DND-41 (cell line): ENCODE measurements at regions not wholly inside any gene's neighbourhood (a gene's known extent, or its start where the extent isn't known, plus 50 kb on each side); places are given as distances from the start of the nearest gene placed in this dataset.

Source experiments
- ATAC-seq: fragments of 200-7000 bp; cut with Tn5 transposase; 3 replicates; pipeline ENCODE4 v1.9.1; 2021; ENCODE audit warnings: low read depth; ENCODE audit not compliant: insufficient read depth
- DNase-seq: peaks from one replicate; pipeline ENCODE4 v3.0.0-alpha.2; 2020
- H2AFZ ChIP-seq: 2 replicates; pipeline ENCODE4 v1.6.0; 2012; ENCODE audit warnings: low read depth, low read length
- H3K27ac ChIP-seq: 2 replicates; pipeline ENCODE4 v1.5.1; 2012; ENCODE audit warnings: low read length, inconsistent platforms
- H3K27me3 ChIP-seq: fragments of 200-600 bp; sonication (generic); 2 replicates; pipeline ENCODE4 v1.6.0; 2012; ENCODE audit warnings: low read length, mild to moderate bottlenecking, inconsistent platforms; ENCODE audit not compliant: insufficient read depth, poor library complexity
- H3K36me3 ChIP-seq: 2 replicates; pipeline ENCODE4 v1.5.1; 2012; ENCODE audit warnings: low read length, inconsistent platforms; ENCODE audit not compliant: insufficient read depth
- H3K4me1 ChIP-seq: 2 replicates; pipeline ENCODE4 v1.5.1; 2012; ENCODE audit warnings: mild to moderate bottlenecking, low read length; ENCODE audit not compliant: insufficient read depth
- H3K4me2 ChIP-seq: 2 replicates; pipeline ENCODE4 v1.6.0; 2012; ENCODE audit warnings: mild to moderate bottlenecking, moderate library complexity, low read length, inconsistent platforms; ENCODE audit not compliant: insufficient read depth
- H3K4me3 ChIP-seq, 2 experiments: fragments of 200-600 bp in 1 of 2; shearing (Covaris generic) in 1 of 2; 2 replicates each; pipeline ENCODE4 v1.5.1; 2012 to 2016; ENCODE audit warnings: inconsistent platforms in 2 of 2, low read length in 2 of 2, mild to moderate bottlenecking in 2 of 2, low read depth in 1 of 2, moderate library complexity in 1 of 2
- H3K79me2 ChIP-seq: 2 replicates; pipeline ENCODE4 v1.6.0; 2012; ENCODE audit warnings: low read length, inconsistent platforms; ENCODE audit not compliant: insufficient read depth
- H3K9ac ChIP-seq: 2 replicates; pipeline ENCODE4 v1.6.0; 2012; ENCODE audit warnings: low read depth, mild to moderate bottlenecking, inconsistent platforms, low read length, moderate library complexity
- H3K9me3 ChIP-seq: 2 replicates; pipeline ENCODE4 v1.5.1; 2012; ENCODE audit warnings: low read length, moderate library complexity, mild to moderate bottlenecking, inconsistent platforms; ENCODE audit not compliant: insufficient read depth, severe bottlenecking
- H4K20me1 ChIP-seq: 2 replicates; pipeline ENCODE4 v1.6.0; 2012; ENCODE audit warnings: low read length; ENCODE audit not compliant: insufficient read depth
- CTCF ChIP-seq: IDR thresholded peaks from 2 replicates; pipeline ENCODE4 v1.5.1; 2012; ENCODE audit warnings: borderline replicate concordance, low read length, moderate library complexity, mild to moderate bottlenecking; ENCODE audit not compliant: poor library complexity, severe bottlenecking; ENCODE audit errors: extremely low read depth
- EZH2 ChIP-seq: IDR thresholded peaks from 3 replicates; pipeline ENCODE4 v1.6.1; 2012; ENCODE audit warnings: borderline replicate concordance, low read depth, mild to moderate bottlenecking, moderate library complexity, low read length, inconsistent platforms; ENCODE audit not compliant: severe bottlenecking

- Histone ChIP-seq H4K20me1 (no peaks in the 10 kb centered on the region), H3K4me2 (no peak overlapping the region), H3K9me3 (no peaks in the 10 kb centered on the region), H3K27ac (no peak overlapping the region), H2AFZ (no peak overlapping the region), H3K4me1 (no peaks in the 10 kb centered on the region), H3K27me3 (no peaks in the 10 kb centered on the region), H3K79me2 (no peaks in the 10 kb centered on the region), H3K4me3 (no peak overlapping the region), H3K36me3 (no peaks in the 10 kb centered on the region), H3K9ac (no peak overlapping the region)
- no peak for DNase-seq
- no peak for TF ChIP-seq EZH2
- no peak for TF ChIP-seq CTCF
- no peak for ATAC-seq
Measured at GRCh38 chr7:97390052-97390451, 272.6 kb downstream of the SDHAF3 start.

- no peaks in the 10 kb centered on the region for H4K20me1 ChIP-seq
- TF ChIP-seq EZH2 (no peak), CTCF (no peak)
Measured at GRCh38 chr7:97390915-97391593, 273.6 kb downstream of the SDHAF3 start.

GRCh38 chr7:97401398-97401797 is 283.9 kb downstream of the SDHAF3 start:
- Histone ChIP-seq H2AFZ (no peak overlapping the region), H3K79me2 (no peaks in the 10 kb centered on the region), H3K27me3 (no peaks in the 10 kb centered on the region), H3K4me3 (no peak overlapping the region), H3K9me3 (no peaks in the 10 kb centered on the region), H3K9ac (no peak overlapping the region), H3K36me3 (no peaks in the 10 kb centered on the region), H4K20me1 (no peaks in the 10 kb centered on the region), H3K27ac (no peak overlapping the region), H3K4me1 (no peaks in the 10 kb centered on the region), H3K4me2 (no peak overlapping the region)
- DNase-seq (no peak), ATAC-seq (no peak)
- TF ChIP-seq CTCF, result no peak
- no peak for TF ChIP-seq EZH2

More at GRCh38 chr7:97390915-97391593, 273.6 kb downstream of the SDHAF3 start:
- H3K27me3 ChIP-seq, result no peaks in the 10 kb centered on the region
- no peaks in the 10 kb centered on the region for H3K9me3 ChIP-seq
- H3K4me2 ChIP-seq, result no peak overlapping the region
- H3K27ac ChIP-seq, result no peak overlapping the region
- no peaks in the 10 kb centered on the region for H3K4me1 ChIP-seq
- DNase-seq (no peak), ATAC-seq (no peak)
- no peak overlapping the region for H3K9ac ChIP-seq
- no peaks in the 10 kb centered on the region for H3K79me2 ChIP-seq
- no peak overlapping the region for H2AFZ ChIP-seq
- H3K4me3 ChIP-seq, result no peak overlapping the region
- H3K36me3 ChIP-seq, result no peaks in the 10 kb centered on the region
